ENCODE measurements at regions not wholly inside any gene's neighbourhood (a gene's known extent, or its start where the extent isn't known, plus 50 kb on each side); places are given as distances from the start of the nearest gene placed in this dataset.
"Not testable (repeated sequence)": the region's sequence is repeated elsewhere in the genome, so short reads cannot be mapped to it uniquely, and the experiment has no call there.

DNA sequence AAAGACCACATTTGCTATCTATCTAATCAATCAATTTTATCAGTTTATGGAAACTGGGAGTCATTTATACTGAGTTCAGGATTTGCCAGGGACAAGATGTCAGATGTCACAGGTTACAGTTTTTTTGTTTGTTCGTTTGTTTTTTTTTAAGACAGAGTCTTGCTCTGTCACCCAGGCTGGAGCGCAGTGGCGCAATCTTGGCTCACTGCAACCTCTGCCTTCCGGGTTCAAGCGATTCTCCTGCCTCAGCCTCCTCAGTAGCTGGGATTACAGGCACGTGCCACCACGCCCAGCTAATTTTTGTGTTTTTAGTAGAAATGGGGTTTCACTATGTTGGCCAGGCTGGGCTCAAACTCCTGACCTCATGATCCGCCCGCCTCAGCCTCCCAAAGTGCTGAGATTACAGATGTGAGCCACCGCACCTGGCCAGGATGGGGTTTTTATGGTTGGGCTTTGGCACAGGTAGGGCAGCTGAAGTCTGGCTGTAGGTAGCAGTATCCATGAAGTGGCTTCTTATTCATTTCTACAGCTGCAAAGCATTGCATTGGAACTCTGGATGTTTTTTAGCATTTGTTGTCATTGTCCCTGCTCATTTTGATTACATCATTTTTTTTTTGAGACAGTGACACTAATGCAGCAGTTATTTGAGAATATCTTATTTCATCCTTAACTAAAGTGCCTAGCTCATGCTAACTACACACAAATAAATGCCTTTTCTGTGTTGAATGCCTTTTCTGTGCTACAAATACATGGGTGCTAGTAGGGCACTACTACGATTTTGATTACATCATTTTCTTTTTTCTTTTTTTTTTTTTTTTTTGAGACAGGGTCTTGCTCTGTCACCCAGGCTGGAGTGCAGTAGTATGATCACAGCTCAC is 96.2 kb downstream of the HAUS1 start:
- TF ChIP-seq, protein P1, sequence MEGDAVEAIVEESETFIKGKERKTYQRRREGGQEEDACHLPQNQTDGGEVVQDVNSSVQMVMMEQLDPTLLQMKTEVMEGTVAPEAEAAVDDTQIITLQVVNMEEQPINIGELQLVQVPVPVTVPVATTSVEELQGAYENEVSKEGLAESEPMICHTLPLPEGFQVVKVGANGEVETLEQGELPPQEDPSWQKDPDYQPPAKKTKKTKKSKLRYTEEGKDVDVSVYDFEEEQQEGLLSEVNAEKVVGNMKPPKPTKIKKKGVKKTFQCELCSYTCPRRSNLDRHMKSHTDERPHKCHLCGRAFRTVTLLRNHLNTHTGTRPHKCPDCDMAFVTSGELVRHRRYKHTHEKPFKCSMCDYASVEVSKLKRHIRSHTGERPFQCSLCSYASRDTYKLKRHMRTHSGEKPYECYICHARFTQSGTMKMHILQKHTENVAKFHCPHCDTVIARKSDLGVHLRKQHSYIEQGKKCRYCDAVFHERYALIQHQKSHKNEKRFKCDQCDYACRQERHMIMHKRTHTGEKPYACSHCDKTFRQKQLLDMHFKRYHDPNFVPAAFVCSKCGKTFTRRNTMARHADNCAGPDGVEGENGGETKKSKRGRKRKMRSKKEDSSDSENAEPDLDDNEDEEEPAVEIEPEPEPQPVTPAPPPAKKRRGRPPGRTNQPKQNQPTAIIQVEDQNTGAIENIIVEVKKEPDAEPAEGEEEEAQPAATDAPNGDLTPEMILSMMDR (IDR thresholded peaks at IDR 0.05; ENCODE audit: poor library complexity, severe bottlenecking), result not testable (repeated sequence)
- TF ChIP-seq, protein P2, sequence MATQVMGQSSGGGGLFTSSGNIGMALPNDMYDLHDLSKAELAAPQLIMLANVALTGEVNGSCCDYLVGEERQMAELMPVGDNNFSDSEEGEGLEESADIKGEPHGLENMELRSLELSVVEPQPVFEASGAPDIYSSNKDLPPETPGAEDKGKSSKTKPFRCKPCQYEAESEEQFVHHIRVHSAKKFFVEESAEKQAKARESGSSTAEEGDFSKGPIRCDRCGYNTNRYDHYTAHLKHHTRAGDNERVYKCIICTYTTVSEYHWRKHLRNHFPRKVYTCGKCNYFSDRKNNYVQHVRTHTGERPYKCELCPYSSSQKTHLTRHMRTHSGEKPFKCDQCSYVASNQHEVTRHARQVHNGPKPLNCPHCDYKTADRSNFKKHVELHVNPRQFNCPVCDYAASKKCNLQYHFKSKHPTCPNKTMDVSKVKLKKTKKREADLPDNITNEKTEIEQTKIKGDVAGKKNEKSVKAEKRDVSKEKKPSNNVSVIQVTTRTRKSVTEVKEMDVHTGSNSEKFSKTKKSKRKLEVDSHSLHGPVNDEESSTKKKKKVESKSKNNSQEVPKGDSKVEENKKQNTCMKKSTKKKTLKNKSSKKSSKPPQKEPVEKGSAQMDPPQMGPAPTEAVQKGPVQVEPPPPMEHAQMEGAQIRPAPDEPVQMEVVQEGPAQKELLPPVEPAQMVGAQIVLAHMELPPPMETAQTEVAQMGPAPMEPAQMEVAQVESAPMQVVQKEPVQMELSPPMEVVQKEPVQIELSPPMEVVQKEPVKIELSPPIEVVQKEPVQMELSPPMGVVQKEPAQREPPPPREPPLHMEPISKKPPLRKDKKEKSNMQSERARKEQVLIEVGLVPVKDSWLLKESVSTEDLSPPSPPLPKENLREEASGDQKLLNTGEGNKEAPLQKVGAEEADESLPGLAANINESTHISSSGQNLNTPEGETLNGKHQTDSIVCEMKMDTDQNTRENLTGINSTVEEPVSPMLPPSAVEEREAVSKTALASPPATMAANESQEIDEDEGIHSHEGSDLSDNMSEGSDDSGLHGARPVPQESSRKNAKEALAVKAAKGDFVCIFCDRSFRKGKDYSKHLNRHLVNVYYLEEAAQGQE (IDR thresholded peaks at IDR 0.05; ENCODE audit: borderline replicate concordance), result not testable (repeated sequence)
- TF ChIP-seq EZH2 (IDR thresholded peaks at IDR 0.05; ENCODE audit: borderline replicate concordance, insufficient read depth, low read length, poor library complexity, severe bottlenecking); RAD21 (conservative IDR thresholded peaks at IDR 0.05); POLR2AphosphoS5 (IDR thresholded peaks at IDR 0.05); EP300 (conservative IDR thresholded peaks at IDR 0.05; ENCODE audit: poor library complexity, severe bottlenecking); SMC3 (conservative IDR thresholded peaks at IDR 0.05; ENCODE audit: poor library complexity); TAF1 (IDR thresholded peaks at IDR 0.05; ENCODE audit: low read depth); MXI1 (conservative IDR thresholded peaks at IDR 0.05; ENCODE audit: poor library complexity, severe bottlenecking): not testable (repeated sequence)

All from neural cell (in vitro differentiated cells).